GM18861 (cell line): ENCODE measurements at regions not wholly inside any gene's neighbourhood (a gene's known extent, or its start where the extent isn't known, plus 50 kb on each side); places are given as distances from the start of the nearest gene placed in this dataset.
"Not testable (repeated sequence)": the region's sequence is repeated elsewhere in the genome, so short reads cannot be mapped to it uniquely, and the experiment has no call there.

Experiments used
- ATAC-seq: cut with Tn5 transposase; IDR thresholded peaks from one replicate; pipeline ENCODE4 v1.9.1; 2021; ENCODE audit not compliant: unreplicated experiment

- ATAC-seq = no peak
Observed at GRCh38 chr6:157727629-157728182, 95.3 kb upstream of the SNX9 start.

GRCh38 chr6:157728183-157728881 is 94.7 kb upstream of the SNX9 start:
- no peak for ATAC-seq

GRCh38 chr6:157731221-157731620 is 91.8 kb upstream of the SNX9 start:
- ATAC-seq = no peak

- ATAC-seq = no peak
Observed at GRCh38 chr6:157732007-157732406, 91.0 kb upstream of the SNX9 start.

- ATAC-seq = no peak
Observed at GRCh38 chr6:157732416-157733161, 90.5 kb upstream of the SNX9 start.

- not testable (repeated sequence) for ATAC-seq
Observed at GRCh38 chr6:157736555-157736954, 86.5 kb upstream of the SNX9 start.

GRCh38 chr6:157741321-157741947 is 81.6 kb upstream of the SNX9 start:
- no peak for ATAC-seq

- ATAC-seq = no peak
Observed at GRCh38 chr6:157741948-157742556, 81.0 kb upstream of the SNX9 start.

- no peak for ATAC-seq
Observed at GRCh38 chr6:157744102-157744601, 78.9 kb upstream of the SNX9 start.

GRCh38 chr6:157746897-157747296 is 76.1 kb upstream of the SNX9 start:
- ATAC-seq = no peak

- ATAC-seq = no peak
Observed at GRCh38 chr6:157747370-157747769, 75.7 kb upstream of the SNX9 start.

- no peak for ATAC-seq
Observed at GRCh38 chr6:157748839-157749571, 74.0 kb upstream of the SNX9 start.

- ATAC-seq = not testable (repeated sequence)
Observed at GRCh38 chr6:157750973-157751372, 72.1 kb upstream of the SNX9 start.

- no peak for ATAC-seq
Observed at GRCh38 chr6:157751547-157752200, 71.4 kb upstream of the SNX9 start.

GRCh38 chr6:157752879-157753278 is 70.2 kb upstream of the SNX9 start:
- not testable (repeated sequence) for ATAC-seq

- no peak for ATAC-seq
Observed at GRCh38 chr6:157753291-157753690, 69.8 kb upstream of the SNX9 start.

- ATAC-seq = not testable (repeated sequence)
Observed at GRCh38 chr6:157753801-157754200, 69.2 kb upstream of the SNX9 start.

GRCh38 chr6:157754351-157754750 is 68.7 kb upstream of the SNX9 start:
- no peak for ATAC-seq

- ATAC-seq = no peak
Observed at GRCh38 chr6:157755032-157755745, 67.9 kb upstream of the SNX9 start.
